ENCODE measurements at regions not wholly inside any gene's neighbourhood (a gene's known extent, or its start where the extent isn't known, plus 50 kb on each side); places are given as distances from the start of the nearest gene placed in this dataset.

GRCh38 chr10:43971306-43971705, 322.6 kb upstream of the ZNF32 start:
- 81% methylated on average over 5 of the region's 5 CpGs for WGBS (ENCODE audit: insufficient coverage)
- no peak overlapping the region for H3K27ac Mint-ChIP-seq
- H3K9me3 Mint-ChIP-seq = no peaks in the 10 kb centered on the region

GRCh38 chr10:43970717-43971116, 322.0 kb upstream of the ZNF32 start:
- no peaks in the 10 kb centered on the region for H3K36me3 Mint-ChIP-seq
- no peak for ATAC-seq
- WGBS (ENCODE audit: insufficient coverage) = 86% methylated on average over 2 of the region's 2 CpGs

More at GRCh38 chr10:43971306-43971705, 322.6 kb upstream of the ZNF32 start:
- TF ChIP-seq CTCF (IDR thresholded peaks at IDR 0.05) = no peak
- ATAC-seq (no peak), DNase-seq (no peak)
- no peak overlapping the region for H3K4me3 Mint-ChIP-seq
- peaks cover 0 to 3% of the 10 kb centered on the region in 2 donors for H3K4me1 Mint-ChIP-seq
- Histone ChIP-seq H3K4me3 (ENCODE audit: low read length) (no peak overlapping the region), H3K4me1 (ENCODE audit: control insufficient read depth, insufficient read depth, low read length) (no peaks in the 10 kb centered on the region), H3K9me3 (ENCODE audit: control insufficient read depth, insufficient read depth, low read length) (no peaks in the 10 kb centered on the region), H3K27ac (ENCODE audit: low read length) (no peak overlapping the region), H3K36me3 (ENCODE audit: control insufficient read depth, insufficient read depth, low read length) (no peaks in the 10 kb centered on the region), H3K27me3 (ENCODE audit: control insufficient read depth, insufficient read depth, low read length) (no peaks in the 10 kb centered on the region)
- no peaks in the 10 kb centered on the region for H3K36me3 Mint-ChIP-seq
- intact Hi-C loops (cut with micrococcal nuclease) = no loop called here
- peaks cover 21 to 32% of the 10 kb centered on the region in 2 donors for H3K27me3 Mint-ChIP-seq (ENCODE audit: low read depth in 2 of 2)

GRCh38 chr10:43970018-43970698, 321.5 kb upstream of the ZNF32 start:
- intact Hi-C loops (cut with micrococcal nuclease) = no loop called here
- peaks cover 26 to 43% of the 10 kb centered on the region in 2 donors for H3K27me3 Mint-ChIP-seq (ENCODE audit: low read depth in 2 of 2)
- no peak overlapping the region for H3K27ac Mint-ChIP-seq

More at GRCh38 chr10:43970717-43971116, 322.0 kb upstream of the ZNF32 start:
- H3K27ac Mint-ChIP-seq = no peak overlapping the region
- H3K4me3 Mint-ChIP-seq = no peak overlapping the region
- Histone ChIP-seq H3K4me1 (ENCODE audit: control insufficient read depth, insufficient read depth, low read length) (no peaks in the 10 kb centered on the region), H3K27ac (ENCODE audit: low read length) (no peak overlapping the region), H3K4me3 (ENCODE audit: low read length) (no peak overlapping the region), H3K27me3 (ENCODE audit: control insufficient read depth, insufficient read depth, low read length) (no peaks in the 10 kb centered on the region), H3K36me3 (ENCODE audit: control insufficient read depth, insufficient read depth, low read length) (no peaks in the 10 kb centered on the region), H3K9me3 (ENCODE audit: control insufficient read depth, insufficient read depth, low read length) (no peaks in the 10 kb centered on the region)
- H3K27me3 Mint-ChIP-seq (ENCODE audit: low read depth in 2 of 2) = peaks cover 23 to 37% of the 10 kb centered on the region in 2 donors
- no peak for DNase-seq
- intact Hi-C loops (cut with micrococcal nuclease) = no loop called here
- peaks cover 1 to 9% of the 10 kb centered on the region in 2 donors for H3K4me1 Mint-ChIP-seq
- H3K9me3 Mint-ChIP-seq = no peaks in the 10 kb centered on the region
- TF ChIP-seq CTCF (IDR thresholded peaks at IDR 0.05) = no peak

More at GRCh38 chr10:43970018-43970698, 321.5 kb upstream of the ZNF32 start:
- no peak overlapping the region for H3K4me3 Mint-ChIP-seq
- no peak for ATAC-seq
- Histone ChIP-seq H3K27ac (ENCODE audit: low read length) (no peak overlapping the region), H3K4me3 (ENCODE audit: low read length) (no peak overlapping the region), H3K27me3 (ENCODE audit: control insufficient read depth, insufficient read depth, low read length) (peaks cover under 1% of the 10 kb centered on the region), H3K4me1 (ENCODE audit: control insufficient read depth, insufficient read depth, low read length) (peaks cover under 1% of the 10 kb centered on the region), H3K36me3 (ENCODE audit: control insufficient read depth, insufficient read depth, low read length) (no peaks in the 10 kb centered on the region), H3K9me3 (ENCODE audit: control insufficient read depth, insufficient read depth, low read length) (no peaks in the 10 kb centered on the region)
- WGBS (ENCODE audit: insufficient coverage) = 78% methylated on average over 6 of the region's 6 CpGs
- DNase-seq = no peak
- peaks cover 7 to 14% of the 10 kb centered on the region in 2 donors for H3K4me1 Mint-ChIP-seq
- H3K9me3 Mint-ChIP-seq = no peaks in the 10 kb centered on the region
- TF ChIP-seq CTCF (IDR thresholded peaks at IDR 0.05) = no peak
- H3K36me3 Mint-ChIP-seq = no peaks in the 10 kb centered on the region
